H1 (cell line): ENCODE measurements at regions not wholly inside any gene's neighbourhood (a gene's known extent, or its start where the extent isn't known, plus 50 kb on each side); places are given as distances from the start of the nearest gene placed in this dataset.

Experiments used
- CTCF ChIA-PET: fragments of 300-600 bp; sonication (Branson Sonifier 250); formaldehyde crosslinking; loops from one replicate; lab custom pipeline; 2021; ENCODE audit not compliant: partially characterized antibody; lab: Charles Lee
- POLR2A ChIA-PET: fragments of 300-600 bp; sonication (Branson Sonifier 250); formaldehyde crosslinking; loops from one replicate; lab custom pipeline; 2021; ENCODE audit warnings: inconsistent platforms; ENCODE audit not compliant: partially characterized antibody; lab: Charles Lee
- DNase-seq, 2 experiments: peaks; one replicate each; pipeline versions ENCODE4 v3.0.0 to v3.0.0-alpha.2; 2010 to 2022; ENCODE audit warnings: low spot score in 2 of 2, low read depth in 1 of 2, mixed read lengths in 1 of 2
- FAIRE-seq: peaks from 2 replicates; lab custom pipeline; 2011; peaks lifted over from hg19 to GRCh38; lab: Jason Lieb, UNC
- H2AFZ ChIP-seq: 2 replicates; pipeline ENCODE4 v1.8.1; 2012; ENCODE audit warnings: low read length, inconsistent platforms
- H2AK5ac ChIP-seq: 2 replicates; pipeline ENCODE4 v1.6.1; 2013; ENCODE audit warnings: low read depth, low read length
- H2BK120ac ChIP-seq: replicated peaks from 2 replicates; pipeline ENCODE3; 2013; ENCODE audit warnings: low read depth, low read length, inconsistent platforms
- H2BK12ac ChIP-seq: 2 replicates; pipeline ENCODE4 v1.6.1; 2013; ENCODE audit warnings: low read depth, low read length
- H2BK15ac ChIP-seq: 2 replicates; pipeline ENCODE4 v1.6.1; 2013; ENCODE audit warnings: low read length
- H2BK20ac ChIP-seq: 2 replicates; pipeline ENCODE4 v1.6.1; 2013; ENCODE audit warnings: low read length
- H2BK5ac ChIP-seq: 2 replicates; pipeline ENCODE4 v1.6.1; 2013; ENCODE audit warnings: low read depth, low read length
- H3K14ac ChIP-seq: 2 replicates; pipeline ENCODE4 v1.6.1; 2013; ENCODE audit warnings: inconsistent platforms; ENCODE audit not compliant: insufficient read length
- H3K18ac ChIP-seq: 2 replicates; pipeline ENCODE4 v1.6.1; 2013; ENCODE audit warnings: low read length; ENCODE audit errors: extremely low read depth
- H3K23ac ChIP-seq: 2 replicates; pipeline ENCODE4 v1.6.1; 2013; ENCODE audit warnings: inconsistent platforms; ENCODE audit not compliant: insufficient read length
- H3K23me2 ChIP-seq: 2 replicates; pipeline ENCODE4 v1.6.1; 2013; ENCODE audit warnings: low read depth, low read length
- H3K27ac ChIP-seq: 2 replicates; pipeline ENCODE4 v1.6.1; 2011; ENCODE audit warnings: low read depth, low read length, inconsistent platforms
- H3K27me3 ChIP-seq, 4 experiments: replicated peaks in 1 of 4; 1 replicate in 1 of 4; 2 replicates in 3 of 4; pipeline versions ENCODE4 v1.6.1 to v1.8.1; 2011 to 2013; ENCODE audit warnings: low read length in 3 of 4, mild to moderate bottlenecking in 3 of 4, inconsistent platforms in 2 of 4, mixed read lengths in 2 of 4, moderate library complexity in 1 of 4; ENCODE audit not compliant: control insufficient read depth in 3 of 4, insufficient read depth in 3 of 4; ENCODE audit errors: extremely low read depth in 1 of 4
- H3K36me3 ChIP-seq, 4 experiments: 2 replicates each; pipeline versions ENCODE4 v1.6.1 to v1.8.1; 2011 to 2013; ENCODE audit warnings: mild to moderate bottlenecking in 4 of 4, low read length in 3 of 4, moderate library complexity in 2 of 4, control low read depth in 1 of 4, inconsistent platforms in 1 of 4; ENCODE audit not compliant: insufficient read depth in 4 of 4, control insufficient read depth in 2 of 4
- H3K4ac ChIP-seq: replicated peaks from 2 replicates; pipeline ENCODE3; 2013; ENCODE audit warnings: low read length, low read depth, mixed read lengths, inconsistent platforms; ENCODE audit not compliant: insufficient read length
- H3K4me1 ChIP-seq, 4 experiments: replicated peaks in 1 of 4; 1 replicate in 1 of 4; 2 replicates in 3 of 4; pipeline versions ENCODE4 v1.6.1 to v1.8.1; 2011 to 2013; ENCODE audit warnings: low read length in 3 of 4, inconsistent platforms in 2 of 4, mixed read lengths in 1 of 4; ENCODE audit not compliant: insufficient read depth in 4 of 4, control insufficient read depth in 3 of 4
- H3K4me2 ChIP-seq, 2 experiments: 2 replicates each; pipeline versions ENCODE4 v1.6.1 to v1.8.1; 2011 to 2013; ENCODE audit warnings: low read depth in 2 of 2, low read length in 2 of 2, control low read depth in 1 of 2, inconsistent platforms in 1 of 2, mild to moderate bottlenecking in 1 of 2; ENCODE audit not compliant: insufficient read depth in 1 of 2
- H3K4me3 ChIP-seq, 4 experiments: fragments of 200-600, 300-600 bp in 1 of 4; sonication (generic), shearing (Covaris generic), sonication (Bioruptor Twin) in 1 of 4; 2 replicates each; pipeline versions ENCODE4 v1.5.1 to v1.8.1; 2011 to 2016; ENCODE audit warnings: low read length in 4 of 4, low read depth in 3 of 4, control low read depth in 2 of 4, inconsistent platforms in 2 of 4, mild to moderate bottlenecking in 2 of 4, mixed read lengths in 1 of 4, moderate library complexity in 1 of 4; ENCODE audit not compliant: insufficient read depth in 2 of 4; ENCODE audit errors: extremely low read depth in 1 of 4
- H3K56ac ChIP-seq: replicated peaks from 2 replicates; pipeline ENCODE3; 2013; ENCODE audit warnings: low read depth, mild to moderate bottlenecking, mixed read lengths, low read length, inconsistent platforms; ENCODE audit not compliant: insufficient read length
- H3K79me1 ChIP-seq: 2 replicates; pipeline ENCODE4 v1.6.1; 2013; ENCODE audit warnings: low read depth, low read length, control low read depth
- H3K79me2 ChIP-seq, 2 experiments: 2 replicates each; pipeline versions ENCODE4 v1.6.1 to v1.8.1; 2012 to 2013; ENCODE audit warnings: low read length in 2 of 2, mild to moderate bottlenecking in 2 of 2, inconsistent platforms in 1 of 2; ENCODE audit not compliant: insufficient read depth in 2 of 2, control insufficient read depth in 1 of 2
- H3K9ac ChIP-seq, 4 experiments: replicated peaks in 1 of 4; 1 replicate in 1 of 4; 2 replicates in 3 of 4; pipeline versions ENCODE4 v1.6.1 to v1.8.1; 2011 to 2013; ENCODE audit warnings: low read depth in 3 of 4, low read length in 3 of 4, control low read depth in 2 of 4, mild to moderate bottlenecking in 2 of 4, moderate library complexity in 2 of 4, inconsistent platforms in 1 of 4; ENCODE audit errors: extremely low read depth in 1 of 4
- H3K9me3 ChIP-seq, 2 experiments: 2 replicates each; pipeline versions ENCODE4 v1.6.1 to v1.8.1; 2012 to 2013; ENCODE audit warnings: mild to moderate bottlenecking in 2 of 2, moderate library complexity in 2 of 2, control low read depth in 1 of 2, inconsistent platforms in 1 of 2, low read depth in 1 of 2, low read length in 1 of 2, mixed read lengths in 1 of 2; ENCODE audit not compliant: insufficient read depth in 2 of 2
- H4K20me1 ChIP-seq, 2 experiments: replicated peaks in 1 of 2; 2 replicates each; pipeline versions ENCODE3 to v1.8.1; 2011 to 2013; ENCODE audit warnings: inconsistent platforms in 2 of 2, low read length in 2 of 2, mild to moderate bottlenecking in 1 of 2; ENCODE audit not compliant: insufficient read depth in 2 of 2, control insufficient read depth in 1 of 2
- H4K5ac ChIP-seq: 2 replicates; pipeline ENCODE4 v1.6.1; 2013; ENCODE audit warnings: low read length, low read depth, mixed read lengths, inconsistent platforms; ENCODE audit not compliant: insufficient read length
- H4K8ac ChIP-seq: 2 replicates; pipeline ENCODE4 v1.8.0; 2013; ENCODE audit warnings: mild to moderate bottlenecking, moderate library complexity, low read length, inconsistent platforms; ENCODE audit not compliant: insufficient read depth; ENCODE audit errors: extremely low read depth
- H4K91ac ChIP-seq: replicated peaks from 2 replicates; pipeline ENCODE3; 2013; ENCODE audit warnings: low read length, mixed read lengths, inconsistent platforms; ENCODE audit not compliant: insufficient read length
- ATF3 ChIP-seq: IDR thresholded peaks from 2 replicates; pipeline ENCODE4 v1.6.1; 2011; ENCODE audit warnings: low read depth, mild to moderate bottlenecking, low read length; ENCODE audit not compliant: insufficient read depth
- CHD1 ChIP-seq: IDR thresholded peaks from 2 replicates; pipeline ENCODE4 v1.6.1; 2012; ENCODE audit warnings: low read depth, low read length, improper control_type of control experiment
- HDAC2 ChIP-seq, 2 experiments: fragments of 300-600 bp in 1 of 2; sonication (generic) in 1 of 2; IDR thresholded peaks; 2 replicates each; pipeline ENCODE4 v1.6.1; 2011 to 2012; ENCODE audit warnings: low read depth in 2 of 2, low read length in 2 of 2, mild to moderate bottlenecking in 2 of 2, moderate library complexity in 2 of 2, borderline replicate concordance in 1 of 2, inconsistent platforms in 1 of 2
- KDM1A ChIP-seq: fragments of 200-600, 300-600 bp; sonication (generic); IDR thresholded peaks from 2 replicates; pipeline ENCODE4 v1.7.1; 2016; ENCODE audit warnings: mild to moderate bottlenecking, low read length, borderline replicate concordance
- KDM4A ChIP-seq: IDR thresholded peaks from one replicate; pipeline ENCODE4 v1.7.1; 2012; ENCODE audit warnings: low read depth, mild to moderate bottlenecking, moderate library complexity, low read length, inconsistent platforms; ENCODE audit not compliant: severe bottlenecking
- KDM5A ChIP-seq: fragments of 200-600 bp; IDR thresholded peaks from 2 replicates; pipeline ENCODE4 v1.7.1; 2012; ENCODE audit warnings: mild to moderate bottlenecking, low read length, inconsistent platforms, mixed read lengths
- MAFK ChIP-seq: IDR thresholded peaks from 2 replicates; pipeline ENCODE4 v1.6.1; 2012; ENCODE audit warnings: low read depth, mild to moderate bottlenecking, improper control_type of control experiment, low read length
- RAD21 ChIP-seq, 2 experiments: IDR thresholded peaks in 1 of 2; conservative IDR thresholded peaks in 1 of 2; 2 replicates each; pipeline ENCODE4 v1.6.1; 2011; ENCODE audit warnings: low read depth in 2 of 2, low read length in 2 of 2, improper control_type of control experiment in 1 of 2, inconsistent platforms in 1 of 2, mild to moderate bottlenecking in 1 of 2, moderate library complexity in 1 of 2
- TAF1 ChIP-seq: IDR thresholded peaks from 2 replicates; pipeline ENCODE4 v1.6.1; 2011; ENCODE audit warnings: mild to moderate bottlenecking, low read depth, low read length
- TAF7 ChIP-seq: optimal IDR thresholded peaks from 2 replicates; pipeline ENCODE3; 2011; ENCODE audit warnings: low read depth, mild to moderate bottlenecking, inconsistent platforms, low read length, moderate library complexity, borderline replicate concordance
- ZNF274 ChIP-seq: IDR thresholded peaks from 2 replicates; pipeline ENCODE4 v1.7.0; 2012; ENCODE audit warnings: low read length, borderline replicate concordance; ENCODE audit errors: extremely low read depth
- WGBS, 2 experiments: shearing (Covaris generic) in 1 of 2; methylation state at CpG; one replicate each; pipeline versions ENCODE4 v1.1.6 to v1.1.7; 2013 to 2015; ENCODE audit warnings: low lambda C conversion rate in 2 of 2, mixed read lengths in 2 of 2, inconsistent platforms in 1 of 2, low coverage in 1 of 2, missing lambda C conversion rate in 1 of 2; ENCODE audit not compliant: insufficient replicate concordance in 2 of 2, insufficient coverage in 1 of 2, insufficient read length in 1 of 2; ENCODE audit errors: extremely low coverage in 1 of 2, missing lambda C conversion rate in 1 of 2; 5-methylcytosine and 5-hydroxymethylcytosine counted together

- Histone ChIP-seq H2BK15ac (no peak overlapping the region), H3K56ac (no peak overlapping the region), H3K4me2 (no peak overlapping the region), H3K23ac (no peak overlapping the region), H2BK120ac (no peak overlapping the region), H4K91ac (no peak overlapping the region), H4K8ac (peak overlapping the region; percentile 1; the same call in 1 of the 2 replicates), H3K36me3 (no peaks in the 10 kb centered on the region), H3K18ac (no peak overlapping the region), H3K79me2 (no peaks in the 10 kb centered on the region), H4K5ac (no peak overlapping the region), H3K79me1 (no peaks in the 10 kb centered on the region), H2BK5ac (no peak overlapping the region), H3K23me2 (no peaks in the 10 kb centered on the region), H2AK5ac (no peak overlapping the region), H3K4me1 (peaks cover 0 to 5% (median 2%) of the 10 kb centered on the region in 4 experiments; a peak in 5 of 7 replicates), H3K27me3 (no peaks in the 10 kb centered on the region), H3K27ac (no peak overlapping the region), H3K9me3 (no peaks in the 10 kb centered on the region), H2BK20ac (no peak overlapping the region), H2AFZ (no peak overlapping the region), H3K4me3 (no peak overlapping the region), H3K9ac (no peak overlapping the region), H2BK12ac (no peak overlapping the region), H4K20me1 (no peaks in the 10 kb centered on the region), H3K14ac (no peak overlapping the region), H3K4ac (no peak overlapping the region)
- WGBS, 2 experiments = 79% methylated on average over 19 of the region's 20 CpGs; no CpG with 5 or more reads in 1 of the 2 experiments
- FAIRE-seq (no peak), DNase-seq (no peak)
- ChIA-PET CTCF (interaction anchor here (0.6 to 7.7 kb wide), 11 partner anchors 9 to 304 kb away, joined by 3 to 59 read pairs (median 4); no protein-coding TSS in a partner anchor), POLR2A (interaction anchor here (1.4 kb wide), 1 partner anchor 18 kb away, joined by 3 read pairs; no protein-coding TSS in a partner anchor)
- TF ChIP-seq TAF1 (no peak), CHD1 (no peak), ATF3 (no peak), HDAC2 (IDR thresholded peaks at IDR 0.05; ENCODE audit: borderline replicate concordance in 1 of 2, low read depth in 2 of 2, low read length in 2 of 2) (no peak), RAD21 (IDR thresholded peaks at IDR 0.05 in 1 of 2, conservative IDR thresholded peaks at IDR 0.05 in 1 of 2; ENCODE audit: low read depth in 2 of 2, low read length in 2 of 2) (no peak), KDM4A (no peak), KDM5A (no peak), MAFK (no peak), KDM1A (no peak), TAF7 (no peak), ZNF274 (no peak)
Measured at GRCh38 chr22:44386386-44387035, 73.8 kb upstream of the SHISAL1 start.
